ENCODE measurements at regions not wholly inside any gene's neighbourhood (a gene's known extent, or its start where the extent isn't known, plus 50 kb on each side); places are given as distances from the start of the nearest gene placed in this dataset.

GRCh38 chr12:92552412-92553108, 150.2 kb upstream of the PLEKHG7 start (continued):
- no peak for TF ChIP-seq CUX1 (IDR thresholded peaks at IDR 0.05; ENCODE audit: insufficient replicate concordance, low read depth, low read length)
- 0 out of 2 replicates have a peak, but pooled peaks have one; percentile 58 for TF ChIP-seq ZBTB33 (IDR thresholded peaks at IDR 0.05)
- peak; percentile 76; the same call in 1 of the 2 replicates for TF ChIP-seq ZNF592 (IDR thresholded peaks at IDR 0.05)
- no peak for TF ChIP-seq NBN (IDR thresholded peaks at IDR 0.05)
- TF ChIP-seq SREBF2 (IDR thresholded peaks at IDR 0.05; ENCODE audit: low read length) = no peak
- no peak for TF ChIP-seq FOS (IDR thresholded peaks at IDR 0.05; ENCODE audit: borderline replicate concordance, extremely low read depth, insufficient read length)

Data from GM12878 (cell line).